GM18511 (cell line): ENCODE measurements at regions not wholly inside any gene's neighbourhood (a gene's known extent, or its start where the extent isn't known, plus 50 kb on each side); places are given as distances from the start of the nearest gene placed in this dataset.

Source experiments
- ATAC-seq: cut with Tn5 transposase; IDR thresholded peaks from one replicate; pipeline ENCODE4 v1.9.1; 2021; ENCODE audit warnings: mild to moderate bottlenecking, moderate library complexity; ENCODE audit not compliant: unreplicated experiment

GRCh38 chr13:99828123-99828522, 143.4 kb downstream of the ZIC5 start:
- ATAC-seq: no peak

GRCh38 chr13:99827011-99827772, 144.4 kb downstream of the ZIC5 start:
- ATAC-seq: no peak

GRCh38 chr13:99823961-99824360, 147.6 kb downstream of the ZIC5 start:
- ATAC-seq: no peak

DNA sequence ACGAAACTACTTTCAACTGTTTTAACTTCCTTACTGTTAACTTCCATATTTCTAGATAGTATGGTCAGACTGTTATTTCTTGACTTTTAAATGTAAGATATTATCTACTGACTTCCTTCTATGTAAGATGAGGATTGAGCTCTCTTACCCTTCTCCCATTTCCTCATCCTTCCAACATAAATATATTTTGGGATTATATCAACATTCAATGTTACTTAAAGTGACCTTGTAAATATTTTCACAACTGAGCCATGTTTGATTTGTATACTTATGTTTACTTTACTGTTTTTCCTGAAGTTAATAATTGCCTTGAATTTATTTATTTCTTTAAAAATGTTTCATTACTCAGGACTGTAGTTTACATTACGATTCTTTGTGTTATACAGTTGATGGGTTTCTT, 148.7 kb downstream of the ZIC5 start:
- no peak for ATAC-seq

DNA sequence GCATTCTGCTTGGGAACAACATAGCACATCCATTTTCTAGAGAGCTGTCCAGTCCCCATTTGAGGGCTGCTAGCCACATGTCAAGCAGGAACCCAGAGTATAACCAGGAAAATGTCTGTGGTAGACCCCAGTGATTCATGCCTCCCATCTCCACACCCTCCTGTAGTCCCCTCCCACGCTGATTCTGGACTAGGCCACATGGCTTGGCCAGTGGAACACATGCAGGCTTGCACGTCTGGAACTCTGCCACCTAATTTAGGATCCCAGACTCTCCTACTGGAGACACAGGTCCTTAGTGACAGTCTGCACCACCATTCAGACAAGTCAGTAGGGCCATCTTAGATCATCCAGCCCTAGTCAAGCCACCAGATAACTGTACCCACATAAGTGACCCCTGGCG, 149.8 kb downstream of the ZIC5 start:
- ATAC-seq: no peak

DNA sequence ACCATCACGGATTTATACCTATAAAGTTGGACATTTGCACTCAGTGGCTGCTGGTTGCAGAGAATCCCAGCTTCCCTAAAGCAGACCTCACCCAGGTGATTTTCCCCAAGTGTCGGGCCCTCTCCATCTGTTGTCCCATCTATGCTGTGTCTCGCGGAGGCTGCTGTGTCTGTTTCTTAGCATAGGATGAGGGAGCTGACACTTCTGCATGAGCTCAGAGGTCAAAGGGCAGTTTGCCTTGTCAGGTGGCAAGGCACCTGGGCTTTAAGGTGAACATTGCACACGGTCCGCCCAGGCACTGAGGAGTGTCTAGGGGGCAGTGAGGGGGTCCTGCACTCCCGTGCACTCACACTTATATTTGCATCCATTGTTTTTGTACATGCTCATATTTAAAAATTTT, 151.6 kb downstream of the ZIC5 start:
- no peak for ATAC-seq

DNA sequence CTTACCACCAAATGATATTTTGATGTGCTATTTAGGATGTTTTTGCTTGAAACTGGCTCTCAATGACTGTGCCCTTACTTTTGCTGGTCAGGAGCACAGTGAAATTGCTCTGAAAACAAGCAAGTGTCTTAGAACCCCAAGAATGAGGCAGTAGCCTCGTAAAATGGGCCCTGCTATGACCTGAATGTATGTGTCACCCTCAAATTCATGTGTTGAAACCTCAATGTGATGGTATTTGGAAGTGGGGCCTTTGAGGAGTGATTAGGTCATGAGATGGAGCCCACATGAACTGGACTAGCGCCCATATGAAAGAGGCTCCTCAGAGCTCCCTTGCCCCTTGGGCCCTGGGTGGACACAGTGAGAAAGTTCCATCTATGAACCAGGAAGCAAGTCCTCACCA, 155.2 kb downstream of the ZIC5 start:
- no peak for ATAC-seq

- ATAC-seq: no peak
Observed at GRCh38 chr13:99813336-99814095, 158.1 kb downstream of the ZIC5 start.

DNA sequence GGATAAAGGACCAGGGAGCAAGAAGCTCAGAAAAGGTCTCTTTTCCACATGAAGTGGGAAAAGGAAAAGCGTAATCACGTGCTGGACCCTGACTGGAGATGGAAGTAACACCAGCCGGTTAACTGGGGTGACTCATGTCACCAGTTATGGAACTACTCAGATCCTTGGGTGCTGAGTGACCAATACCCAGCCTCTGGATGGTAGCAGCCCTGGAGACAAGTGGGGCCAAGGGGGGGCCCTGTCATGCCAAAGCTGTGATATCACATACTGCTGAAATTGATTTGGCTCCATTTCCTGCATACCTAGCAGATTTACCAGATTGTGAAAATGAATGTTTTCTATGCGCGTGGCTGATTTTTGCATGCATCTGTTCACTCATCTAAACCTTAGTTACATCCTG, 158.9 kb downstream of the ZIC5 start:
- ATAC-seq: no peak

- ATAC-seq: no peak
Observed at GRCh38 chr13:99811067-99811700, 160.4 kb downstream of the ZIC5 start.

GRCh38 chr13:99809926-99810325, 161.6 kb downstream of the ZIC5 start:
- peak; percentile 68 for ATAC-seq

GRCh38 chr13:99809496-99809895, 162.1 kb downstream of the ZIC5 start:
- no peak for ATAC-seq

DNA sequence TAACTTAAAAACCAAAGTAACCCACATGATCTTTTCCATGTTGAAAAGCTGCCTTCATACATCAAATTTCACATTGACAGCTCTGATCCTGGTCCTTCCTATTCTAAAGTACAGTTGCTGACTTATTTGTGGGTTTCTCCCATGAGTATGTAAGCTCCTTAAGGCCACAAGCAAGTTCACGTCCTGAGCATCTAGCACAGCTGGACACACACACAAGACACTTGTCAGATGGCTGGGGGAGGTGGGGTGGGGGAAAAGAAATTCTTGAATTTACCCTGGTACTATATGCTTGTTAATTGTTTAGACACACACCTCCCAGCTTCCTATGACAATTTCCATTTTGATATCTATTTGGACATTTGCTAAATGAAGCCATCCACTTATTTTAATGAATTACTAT, 162.8 kb downstream of the ZIC5 start:
- no peak for ATAC-seq

GRCh38 chr13:99806671-99807070, 164.9 kb downstream of the ZIC5 start:
- no peak for ATAC-seq

DNA sequence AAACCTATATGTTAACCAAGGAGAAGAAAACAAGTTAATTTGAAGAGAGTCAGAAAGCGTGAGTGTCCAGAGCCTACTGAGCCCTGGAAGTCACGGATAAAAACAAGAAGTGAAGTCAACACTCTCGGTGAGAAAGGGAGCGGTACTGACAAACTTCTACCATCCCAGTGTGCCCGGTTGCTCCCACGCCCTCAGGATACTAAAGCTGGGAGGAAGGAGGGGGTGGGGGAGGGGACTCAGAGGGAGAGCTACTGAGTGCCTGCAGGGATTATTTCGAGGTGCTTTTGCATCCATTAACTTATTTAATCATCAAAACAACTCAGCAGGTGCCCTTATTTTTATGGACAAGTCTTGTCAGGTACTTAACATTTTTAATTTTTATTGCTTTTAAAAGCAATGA, 166.2 kb downstream of the ZIC5 start:
- no peak for ATAC-seq

- ATAC-seq: no peak
Observed at GRCh38 chr13:99803141-99803540, 168.4 kb downstream of the ZIC5 start.

GRCh38 chr13:99802416-99802815, 169.2 kb downstream of the ZIC5 start:
- no peak for ATAC-seq

DNA sequence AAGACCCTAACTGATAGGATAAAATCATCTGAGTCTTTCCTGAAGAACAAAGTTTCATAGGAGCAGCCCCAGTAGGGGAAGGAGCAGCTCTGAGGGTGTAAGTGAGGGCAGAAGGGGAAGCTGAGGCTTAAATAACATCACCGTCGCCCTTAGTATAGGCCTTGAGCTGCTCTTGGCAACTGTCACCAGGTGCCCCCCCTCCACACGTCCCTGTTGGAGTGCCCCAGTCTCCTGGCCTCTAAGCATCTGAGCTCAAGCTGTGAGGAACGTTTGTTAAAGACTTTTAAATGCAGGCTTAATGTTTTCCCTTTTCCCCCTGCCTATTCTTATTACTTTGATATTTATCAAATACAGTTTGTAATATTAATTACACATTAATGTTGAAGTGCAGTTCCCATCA, 170.6 kb downstream of the ZIC5 start:
- no peak for ATAC-seq

DNA sequence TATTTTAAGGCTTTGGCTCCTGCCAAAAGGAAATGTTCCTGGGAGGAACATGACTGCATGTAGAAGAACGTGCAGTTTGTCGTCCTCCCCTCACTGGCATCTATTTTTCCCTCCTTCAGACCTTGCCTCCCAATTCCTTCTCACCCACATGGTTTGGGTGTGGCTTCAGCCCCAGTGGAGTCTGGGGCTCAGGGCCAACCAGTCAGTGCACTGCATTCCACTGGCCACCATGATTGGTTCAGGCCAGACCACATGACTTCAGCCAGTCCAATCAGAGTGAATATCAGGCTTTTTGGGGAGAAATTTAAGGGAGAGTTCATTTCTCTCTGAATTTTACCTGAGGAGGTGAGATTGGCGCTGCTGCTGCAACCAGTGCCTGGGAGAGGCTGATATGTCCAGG, 171.6 kb downstream of the ZIC5 start:
- ATAC-seq: no peak

DNA sequence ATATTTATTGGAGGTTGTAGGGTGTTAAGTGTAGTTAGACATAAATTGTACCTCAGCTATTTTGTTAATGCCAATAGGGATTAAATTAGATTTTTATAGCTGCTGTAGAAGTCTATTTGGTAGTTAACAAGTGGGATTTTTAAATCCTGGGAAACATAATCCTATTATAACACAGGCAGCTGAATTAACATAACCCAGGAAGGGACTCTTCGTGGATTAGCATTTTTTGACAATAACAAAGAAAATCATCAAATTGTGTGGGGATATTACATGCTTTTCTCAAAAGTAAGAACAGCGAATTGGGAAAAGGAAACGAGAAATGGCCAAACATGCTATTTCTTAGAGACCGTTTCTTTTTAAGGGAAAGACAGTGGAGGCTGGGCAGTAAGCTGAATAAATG, 172.8 kb downstream of the ZIC5 start:
- no peak for ATAC-seq

DNA sequence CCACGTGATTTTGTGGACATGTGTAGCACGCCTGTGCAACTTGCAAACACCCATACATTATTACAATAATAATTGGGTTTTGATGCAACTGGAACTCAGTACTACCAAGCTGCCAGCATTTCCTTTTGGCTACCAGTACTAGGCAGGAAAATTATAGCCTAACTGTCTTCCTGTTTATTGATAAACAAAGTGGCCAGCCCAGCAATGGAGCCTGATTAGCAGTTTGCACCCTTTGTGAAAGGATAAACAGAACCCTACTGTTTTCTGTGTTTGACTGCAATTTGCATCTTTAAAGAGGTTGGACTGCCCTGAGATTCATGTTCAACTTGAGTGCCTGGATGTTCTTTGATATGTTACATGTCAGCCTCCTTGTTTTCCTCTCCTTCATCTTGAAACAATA, 173.9 kb downstream of the ZIC5 start:
- ATAC-seq: no peak

DNA sequence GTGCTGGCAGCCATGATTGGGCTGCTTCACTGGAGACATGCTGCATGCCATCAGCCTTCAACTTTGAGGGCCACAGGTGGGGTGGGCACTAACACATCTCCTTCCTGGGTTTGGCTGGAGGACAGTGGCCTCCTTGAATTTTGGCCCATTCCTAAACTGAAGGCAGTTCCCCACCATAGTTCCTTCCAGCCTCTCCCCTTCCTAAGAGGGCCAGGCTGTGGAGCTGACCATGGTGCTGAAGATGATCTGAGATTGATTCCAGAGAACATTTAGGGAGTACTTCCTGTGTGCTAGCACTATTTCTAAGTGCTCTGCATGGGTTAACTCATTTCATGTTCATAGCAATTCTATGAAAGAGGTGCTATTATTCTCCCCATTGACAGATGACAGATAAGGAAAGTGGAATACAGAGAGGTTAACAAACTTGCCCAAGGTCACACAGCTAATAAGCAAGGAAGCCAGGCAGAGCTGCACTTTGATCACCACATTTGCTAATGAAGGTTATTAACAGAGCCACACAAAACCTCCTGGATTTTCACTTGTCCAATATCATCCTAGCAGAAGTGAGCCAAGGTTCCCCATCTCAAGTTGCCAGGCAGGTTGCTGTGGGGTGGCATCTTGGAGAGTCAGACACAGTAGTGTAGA, 175.3 kb downstream of the ZIC5 start:
- no peak for ATAC-seq
